ENCODE measurements at regions not wholly inside any gene's neighbourhood (a gene's known extent, or its start where the extent isn't known, plus 50 kb on each side); places are given as distances from the start of the nearest gene placed in this dataset.

- H3K9me3 Mint-ChIP-seq, result peaks cover 0 to 9% (median 1%) of the 10 kb centered on the region in 7 donors
- Histone ChIP-seq H4K20me1 (ENCODE audit: insufficient read depth, low read length) (no peaks in the 10 kb centered on the region), H3K4me3 (replicated peaks in 1 of 3; ENCODE audit: low read depth in 2 of 3, low read length in 3 of 3) (no peak overlapping the region), H3K4me1 (ENCODE audit: control insufficient read depth in 1 of 2, insufficient read depth in 2 of 2, low read length in 2 of 2) (no peaks in the 10 kb centered on the region), H3K9me3 (replicated peaks in 1 of 2; ENCODE audit: control insufficient read depth in 1 of 2, insufficient read depth in 1 of 2, low read length in 2 of 2) (no peaks in the 10 kb centered on the region), H3K9ac (ENCODE audit: insufficient read depth, low read length, poor library complexity, severe bottlenecking) (no peak overlapping the region), H3K4me2 (replicated peaks; ENCODE audit: extremely low read depth, low read length, poor library complexity, severe bottlenecking) (no peak overlapping the region), H3K27me3 (ENCODE audit: control insufficient read depth in 2 of 2, insufficient read depth in 2 of 2, low read length in 2 of 2) (no peaks in the 10 kb centered on the region), H3K36me3 (replicated peaks in 1 of 2; ENCODE audit: control insufficient read depth in 1 of 2, insufficient read depth in 2 of 2, low read length in 2 of 2) (no peaks in the 10 kb centered on the region), H3K27ac (ENCODE audit: low read depth in 1 of 2, low read length in 2 of 2) (no peak overlapping the region), H2AFZ (ENCODE audit: insufficient read depth, low read depth, low read length, poor library complexity, severe bottlenecking) (no peak overlapping the region), H3K79me2 (ENCODE audit: insufficient read depth, low read length) (no peaks in the 10 kb centered on the region)
- H3K36me3 Mint-ChIP-seq, result no peaks in the 10 kb centered on the region
- no peak for TF ChIP-seq CTCF (IDR thresholded peaks at IDR 0.05)
- H3K4me1 Mint-ChIP-seq, result no peaks in the 10 kb centered on the region
- intact Hi-C loops (cut with micrococcal nuclease), result no loop called here
- no CpG with 5 or more reads among the region's 3 CpGs for WGBS (ENCODE audit: insufficient coverage)
- no peak overlapping the region for H3K4me3 Mint-ChIP-seq
- no peak for DNase-seq
- peaks cover 0 to 2% (median 0%) of the 10 kb centered on the region in 3 donors for H3K27me3 Mint-ChIP-seq (ENCODE audit: low read depth in 3 of 3)
- H3K27ac Mint-ChIP-seq, result no peak overlapping the region
These were observed 222.3 kb downstream of the SMAD2 start for GRCh38 chr18:47708206-47708605.

- no peak overlapping the region for H2AFZ ChIP-seq (ENCODE audit: insufficient read depth, low read depth, low read length, poor library complexity, severe bottlenecking)
- intact Hi-C loops (cut with micrococcal nuclease), result no loop called here
- H3K27ac ChIP-seq (ENCODE audit: low read depth in 1 of 2, low read length in 2 of 2), result no peak overlapping the region
- no peaks in the 10 kb centered on the region for H4K20me1 ChIP-seq (ENCODE audit: insufficient read depth, low read length)
- H3K4me3 ChIP-seq (replicated peaks in 1 of 3; ENCODE audit: low read depth in 2 of 3, low read length in 3 of 3), result no peak overlapping the region
- peaks cover 0 to 7% (median 3%) of the 10 kb centered on the region in 3 donors for H3K27me3 Mint-ChIP-seq (ENCODE audit: low read depth in 3 of 3)
- no peaks in the 10 kb centered on the region for H3K27me3 ChIP-seq (ENCODE audit: control insufficient read depth in 2 of 2, insufficient read depth in 2 of 2, low read length in 2 of 2)
- H3K4me3 Mint-ChIP-seq, result no peak overlapping the region
- H3K36me3 Mint-ChIP-seq, result no peaks in the 10 kb centered on the region
- no peak overlapping the region for H3K27ac Mint-ChIP-seq
- WGBS (ENCODE audit: insufficient coverage), result 100% methylated on average over 6 of the region's 6 CpGs
- no peaks in the 10 kb centered on the region for H3K36me3 ChIP-seq (replicated peaks in 1 of 2; ENCODE audit: control insufficient read depth in 1 of 2, insufficient read depth in 2 of 2, low read length in 2 of 2)
- no peaks in the 10 kb centered on the region for H3K9me3 ChIP-seq (replicated peaks in 1 of 2; ENCODE audit: control insufficient read depth in 1 of 2, insufficient read depth in 1 of 2, low read length in 2 of 2)
- H3K4me1 Mint-ChIP-seq, result no peaks in the 10 kb centered on the region
- no peaks in the 10 kb centered on the region for H3K79me2 ChIP-seq (ENCODE audit: insufficient read depth, low read length)
- DNase-seq, result no peak
- H3K4me2 ChIP-seq (replicated peaks; ENCODE audit: extremely low read depth, low read length, poor library complexity, severe bottlenecking), result no peak overlapping the region
- no peak for TF ChIP-seq CTCF (IDR thresholded peaks at IDR 0.05)
- H3K4me1 ChIP-seq (ENCODE audit: control insufficient read depth in 1 of 2, insufficient read depth in 2 of 2, low read length in 2 of 2), result no peaks in the 10 kb centered on the region
- peaks cover 0 to 5% (median 1%) of the 10 kb centered on the region in 7 donors for H3K9me3 Mint-ChIP-seq
- no peak overlapping the region for H3K9ac ChIP-seq (ENCODE audit: insufficient read depth, low read length, poor library complexity, severe bottlenecking)
These were observed 229.3 kb downstream of the SMAD2 start for GRCh38 chr18:47701134-47701533.
